ENCODE measurements at regions not wholly inside any gene's neighbourhood (a gene's known extent, or its start where the extent isn't known, plus 50 kb on each side); places are given as distances from the start of the nearest gene placed in this dataset.

DNA sequence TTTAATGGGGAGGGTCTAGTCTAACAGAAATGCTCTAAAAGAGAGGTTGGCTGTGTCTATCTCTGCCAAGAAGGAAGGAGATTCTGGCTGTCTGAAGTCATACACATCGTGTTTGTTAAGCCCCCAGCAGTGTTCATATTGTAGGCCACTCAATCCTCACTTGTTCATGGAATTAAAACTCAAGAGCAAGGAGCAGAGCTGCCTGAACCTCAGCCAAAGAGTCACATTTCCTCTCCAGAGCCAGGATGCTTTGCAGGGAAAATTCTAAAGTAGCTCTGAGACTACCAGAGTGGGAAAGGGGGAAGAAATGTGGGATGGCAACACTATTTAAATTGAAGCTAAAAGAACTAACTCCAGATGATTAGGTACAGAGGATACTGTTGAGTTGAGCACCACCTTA, 190.7 kb upstream of the CXCR4 start (continued):
- TF ChIP-seq, protein P1, sequence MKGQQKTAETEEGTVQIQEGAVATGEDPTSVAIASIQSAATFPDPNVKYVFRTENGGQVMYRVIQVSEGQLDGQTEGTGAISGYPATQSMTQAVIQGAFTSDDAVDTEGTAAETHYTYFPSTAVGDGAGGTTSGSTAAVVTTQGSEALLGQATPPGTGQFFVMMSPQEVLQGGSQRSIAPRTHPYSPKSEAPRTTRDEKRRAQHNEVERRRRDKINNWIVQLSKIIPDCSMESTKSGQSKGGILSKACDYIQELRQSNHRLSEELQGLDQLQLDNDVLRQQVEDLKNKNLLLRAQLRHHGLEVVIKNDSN (IDR thresholded peaks at IDR 0.05; ENCODE audit: borderline replicate concordance, extremely low read length, insufficient read depth, low read depth, low read length), result no peak
- TF ChIP-seq MYB (IDR thresholded peaks at IDR 0.05; ENCODE audit: borderline replicate concordance, low read depth, low read length) (no peak), BACH1 (IDR thresholded peaks at IDR 0.05; ENCODE audit: borderline replicate concordance) (no peak), NFIC (IDR thresholded peaks at IDR 0.05; ENCODE audit: low read depth, low read length) (no peak), YY1 (IDR thresholded peaks at IDR 0.05; ENCODE audit: low read depth, low read length) (no peak), EED (IDR thresholded peaks at IDR 0.05; ENCODE audit: low read depth) (no peak)

DNA sequence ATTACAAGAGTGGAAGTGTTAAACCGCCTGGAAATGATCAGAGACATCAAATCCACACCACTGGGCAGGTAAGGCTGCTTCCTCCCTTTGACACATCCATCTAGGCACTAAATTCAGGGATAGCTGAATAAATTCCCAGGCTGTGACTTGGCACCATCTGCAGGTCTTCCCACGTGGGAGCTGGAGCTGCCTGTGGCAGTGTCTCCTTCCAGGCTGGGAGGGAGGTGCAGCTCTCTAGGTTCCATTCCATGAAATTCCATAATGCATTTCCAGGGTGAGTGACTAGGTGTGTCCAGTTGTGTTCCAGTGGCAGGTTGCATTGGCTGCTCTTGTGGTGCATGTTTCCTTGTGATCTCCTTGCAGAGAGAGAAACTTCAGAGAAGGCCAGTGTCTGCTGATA, 188.9 kb upstream of the CXCR4 start:
- no TSS peak for BruUV-seq (replicated peaks)
- no peak overlapping the region for H3K4me3 ChIP-seq
- WGBS (ENCODE audit: insufficient coverage, insufficient replicate concordance, low lambda C conversion rate, missing lambda C conversion rate), result 15% methylated on average over 2 of the region's 2 CpGs
- H2AFZ ChIP-seq (ENCODE audit: control insufficient read depth, low read depth, low read length), result no peak overlapping the region
- H3K4me2 ChIP-seq (ENCODE audit: control insufficient read depth, insufficient read depth), result no peak overlapping the region
- ATAC-seq (no peak), DNase-seq (ENCODE audit: low read depth, low spot score) (no peak), FAIRE-seq (no peak)
- H3K9me3 ChIP-seq (replicated peaks; ENCODE audit: control insufficient read depth, insufficient read depth, low read length), result no peaks in the 10 kb centered on the region; the same call in 1 of the 3 replicates
- no peak overlapping the region for H3K9ac ChIP-seq (ENCODE audit: control insufficient read depth, insufficient read depth, low read length)
- peaks cover 0 to 5% of the 10 kb centered on the region in 2 experiments; a peak in 1 of 4 replicates for H3K27me3 ChIP-seq (replicated peaks in 1 of 2; ENCODE audit: control insufficient read depth in 2 of 2, insufficient read depth in 2 of 2, low read length in 1 of 2)
- RAD21 ChIA-PET (ENCODE audit: unreplicated experiment), result interaction anchor here (0.9 to 3.6 kb wide), 6 partner anchors 13 to 70 kb away, joined by 3 to 25 read pairs (median 8); no protein-coding TSS in a partner anchor
- no peaks in the 10 kb centered on the region for H4K20me1 ChIP-seq (ENCODE audit: control insufficient read depth, insufficient read depth)
- no peaks in the 10 kb centered on the region for H3K79me2 ChIP-seq (ENCODE audit: control insufficient read depth, insufficient read depth, low read length)
- H3K36me3 ChIP-seq (ENCODE audit: control insufficient read depth in 2 of 2, insufficient read depth in 2 of 2, low read length in 1 of 2), result no peaks in the 10 kb centered on the region
- intact Hi-C loops (cut with micrococcal nuclease; ENCODE audit: unreplicated experiment) (no loop called here), in situ Hi-C loops (cut with MboI) (no loop called here)
- H3K27ac ChIP-seq (ENCODE audit: control insufficient read depth, insufficient read depth), result no peak overlapping the region
- CTCF ChIA-PET, result interaction anchor here (1.4 to 6.2 kb wide), 2 partner anchors 15 to 22 kb away, joined by 3 to 25 read pairs; no protein-coding TSS in a partner anchor
- SMC1A ChIA-PET (ENCODE audit: uncharacterized antibody, unreplicated experiment), result interaction anchor here (0.6 to 5.4 kb wide), 7 partner anchors 20 to 99 kb away, joined by 3 to 58 read pairs (median 8); no protein-coding TSS in a partner anchor
- POLR2A ChIA-PET, result interaction anchor here (0.9 to 2.4 kb wide), 2 partner anchors 26 to 50 kb away, joined by 4 to 14 read pairs; no protein-coding TSS in a partner anchor
- H3K4me1 ChIP-seq (ENCODE audit: control insufficient read depth, insufficient read depth, low read length), result peaks cover 9% of the 10 kb centered on the region
- no peak for TF ChIP-seq SPI1 (IDR thresholded peaks at IDR 0.05; ENCODE audit: borderline replicate concordance, insufficient read depth, low read depth, low read length)
- TF ChIP-seq TCF3 (IDR thresholded peaks at IDR 0.05; ENCODE audit: borderline replicate concordance, insufficient read depth, low read depth, low read length), result no peak
- no peak for TF ChIP-seq BACH1 (IDR thresholded peaks at IDR 0.05; ENCODE audit: borderline replicate concordance)
- TF ChIP-seq NFIC (IDR thresholded peaks at IDR 0.05; ENCODE audit: low read depth, low read length), result no peak
- TF ChIP-seq SREBF1 (IDR thresholded peaks at IDR 0.05; ENCODE audit: low read length), result no peak
- TF ChIP-seq, protein P2, sequence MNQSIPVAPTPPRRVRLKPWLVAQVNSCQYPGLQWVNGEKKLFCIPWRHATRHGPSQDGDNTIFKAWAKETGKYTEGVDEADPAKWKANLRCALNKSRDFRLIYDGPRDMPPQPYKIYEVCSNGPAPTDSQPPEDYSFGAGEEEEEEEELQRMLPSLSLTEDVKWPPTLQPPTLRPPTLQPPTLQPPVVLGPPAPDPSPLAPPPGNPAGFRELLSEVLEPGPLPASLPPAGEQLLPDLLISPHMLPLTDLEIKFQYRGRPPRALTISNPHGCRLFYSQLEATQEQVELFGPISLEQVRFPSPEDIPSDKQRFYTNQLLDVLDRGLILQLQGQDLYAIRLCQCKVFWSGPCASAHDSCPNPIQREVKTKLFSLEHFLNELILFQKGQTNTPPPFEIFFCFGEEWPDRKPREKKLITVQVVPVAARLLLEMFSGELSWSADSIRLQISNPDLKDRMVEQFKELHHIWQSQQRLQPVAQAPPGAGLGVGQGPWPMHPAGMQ (IDR thresholded peaks at IDR 0.05; ENCODE audit: borderline replicate concordance), result no peak
- TF ChIP-seq EGR1 (IDR thresholded peaks at IDR 0.05; ENCODE audit: borderline replicate concordance in 1 of 2, low read depth in 2 of 2, low read length in 2 of 2), result no peak
- TF ChIP-seq, protein P3, sequence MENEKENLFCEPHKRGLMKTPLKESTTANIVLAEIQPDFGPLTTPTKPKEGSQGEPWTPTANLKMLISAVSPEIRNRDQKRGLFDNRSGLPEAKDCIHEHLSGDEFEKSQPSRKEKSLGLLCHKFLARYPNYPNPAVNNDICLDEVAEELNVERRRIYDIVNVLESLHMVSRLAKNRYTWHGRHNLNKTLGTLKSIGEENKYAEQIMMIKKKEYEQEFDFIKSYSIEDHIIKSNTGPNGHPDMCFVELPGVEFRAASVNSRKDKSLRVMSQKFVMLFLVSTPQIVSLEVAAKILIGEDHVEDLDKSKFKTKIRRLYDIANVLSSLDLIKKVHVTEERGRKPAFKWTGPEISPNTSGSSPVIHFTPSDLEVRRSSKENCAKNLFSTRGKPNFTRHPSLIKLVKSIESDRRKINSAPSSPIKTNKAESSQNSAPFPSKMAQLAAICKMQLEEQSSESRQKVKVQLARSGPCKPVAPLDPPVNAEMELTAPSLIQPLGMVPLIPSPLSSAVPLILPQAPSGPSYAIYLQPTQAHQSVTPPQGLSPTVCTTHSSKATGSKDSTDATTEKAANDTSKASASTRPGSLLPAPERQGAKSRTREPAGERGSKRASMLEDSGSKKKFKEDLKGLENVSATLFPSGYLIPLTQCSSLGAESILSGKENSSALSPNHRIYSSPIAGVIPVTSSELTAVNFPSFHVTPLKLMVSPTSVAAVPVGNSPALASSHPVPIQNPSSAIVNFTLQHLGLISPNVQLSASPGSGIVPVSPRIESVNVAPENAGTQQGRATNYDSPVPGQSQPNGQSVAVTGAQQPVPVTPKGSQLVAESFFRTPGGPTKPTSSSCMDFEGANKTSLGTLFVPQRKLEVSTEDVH (IDR thresholded peaks at IDR 0.05; ENCODE audit: low read depth, partially characterized antibody), result no peak
- TF ChIP-seq CHD1 (IDR thresholded peaks at IDR 0.05; ENCODE audit: low read depth, low read length), result no peak
- no peak for TF ChIP-seq JUND (IDR thresholded peaks at IDR 0.05; ENCODE audit: low read depth, low read length)
- no peak for TF ChIP-seq NFYB (IDR thresholded peaks at IDR 0.05; ENCODE audit: insufficient read depth, low read depth, low read length)
- no peak for TF ChIP-seq NR2F1 (conservative IDR thresholded peaks at IDR 0.05)
- TF ChIP-seq, protein P4, sequence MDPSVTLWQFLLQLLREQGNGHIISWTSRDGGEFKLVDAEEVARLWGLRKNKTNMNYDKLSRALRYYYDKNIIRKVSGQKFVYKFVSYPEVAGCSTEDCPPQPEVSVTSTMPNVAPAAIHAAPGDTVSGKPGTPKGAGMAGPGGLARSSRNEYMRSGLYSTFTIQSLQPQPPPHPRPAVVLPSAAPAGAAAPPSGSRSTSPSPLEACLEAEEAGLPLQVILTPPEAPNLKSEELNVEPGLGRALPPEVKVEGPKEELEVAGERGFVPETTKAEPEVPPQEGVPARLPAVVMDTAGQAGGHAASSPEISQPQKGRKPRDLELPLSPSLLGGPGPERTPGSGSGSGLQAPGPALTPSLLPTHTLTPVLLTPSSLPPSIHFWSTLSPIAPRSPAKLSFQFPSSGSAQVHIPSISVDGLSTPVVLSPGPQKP (IDR thresholded peaks at IDR 0.05; ENCODE audit: low read depth, low read length), result no peak

All from GM12878 (cell line).